SK-N-SH treated with all-trans-retinoic acid at 6 μM for 48 hours (cell line): ENCODE measurements at regions not wholly inside any gene's neighbourhood (a gene's known extent, or its start where the extent isn't known, plus 50 kb on each side); places are given as distances from the start of the nearest gene placed in this dataset.

Source experiments
- ATAC-seq: fragments of 200-7000 bp; cut with Tn5 transposase; 3 replicates; pipeline ENCODE4 v1.9.1; 2020; ENCODE audit warnings: mild to moderate bottlenecking, moderate library complexity
- ARNTL ChIP-seq: fragments of 450-650 bp; formaldehyde crosslinking; IDR thresholded peaks from 2 replicates; pipeline ENCODE4 v1.5.0; 2020; ENCODE audit warnings: low read depth, mild to moderate bottlenecking, moderate library complexity, borderline replicate concordance
- BACH2 ChIP-seq: fragments of 250-450 bp; sonication (Bioruptor Pico); IDR thresholded peaks from 2 replicates; pipeline ENCODE4 v1.9.0; 2021; ENCODE audit warnings: mild to moderate bottlenecking, borderline replicate concordance
- CSDC2 ChIP-seq: fragments of 250-450 bp; sonication (Bioruptor Pico); IDR thresholded peaks from 2 replicates; pipeline ENCODE4 v1.5.0; 2020; ENCODE audit warnings: mild to moderate bottlenecking, moderate library complexity
- ESRRG ChIP-seq: fragments of 250-450 bp; sonication (Bioruptor Pico); IDR thresholded peaks from 2 replicates; pipeline ENCODE4 v1.6.1; 2021; ENCODE audit warnings: mild to moderate bottlenecking
- GLIS3 ChIP-seq: fragments of 250-450 bp; sonication (Bioruptor Pico); IDR thresholded peaks from 2 replicates; pipeline ENCODE4 v1.5.0; 2020; ENCODE audit warnings: mild to moderate bottlenecking, moderate library complexity
- ISL1 ChIP-seq: fragments of 250-450 bp; sonication (Bioruptor Pico); IDR thresholded peaks from 2 replicates; pipeline ENCODE4 v2.1.2; 2022; ENCODE audit warnings: mild to moderate bottlenecking, moderate library complexity
- OSR1 ChIP-seq: fragments of 250-450 bp; sonication (Bioruptor Pico); IDR thresholded peaks from 2 replicates; pipeline ENCODE4 v1.8.0; 2022; ENCODE audit warnings: moderate library complexity, mild to moderate bottlenecking, inconsistent platforms
- PPARA ChIP-seq: fragments of 250-450 bp; sonication (Bioruptor Pico); IDR thresholded peaks from 2 replicates; pipeline ENCODE4 v1.5.0; 2020; ENCODE audit warnings: mild to moderate bottlenecking, borderline replicate concordance
- RARB ChIP-seq: fragments of 250-450 bp; sonication (Bioruptor Pico); IDR thresholded peaks from 2 replicates; pipeline ENCODE4 v1.8.0; 2021; ENCODE audit warnings: mild to moderate bottlenecking, moderate library complexity
- SNAI2 ChIP-seq: fragments of 250-450 bp; sonication (Bioruptor Pico); IDR thresholded peaks from 2 replicates; pipeline ENCODE4 v1.5.0; 2020; ENCODE audit warnings: mild to moderate bottlenecking, moderate library complexity
- TCF4 ChIP-seq: fragments of 250-450 bp; sonication (Bioruptor Pico); IDR thresholded peaks from 2 replicates; pipeline ENCODE4 v1.8.0; 2021; ENCODE audit warnings: mild to moderate bottlenecking, moderate library complexity, borderline replicate concordance
- TOX ChIP-seq: fragments of 250-450 bp; sonication (Bioruptor Pico); IDR thresholded peaks from 2 replicates; pipeline ENCODE4 v1.8.0; 2021; ENCODE audit warnings: mild to moderate bottlenecking, moderate library complexity, borderline replicate concordance
- ZC3H10 ChIP-seq: fragments of 250-450 bp; sonication (Bioruptor Pico); IDR thresholded peaks from 2 replicates; pipeline ENCODE4 v1.5.1; 2021; ENCODE audit warnings: mild to moderate bottlenecking, moderate library complexity
- ZFP30 ChIP-seq: fragments of 450-650 bp; formaldehyde crosslinking; IDR thresholded peaks from 2 replicates; pipeline ENCODE4 v1.5.0; 2022; ENCODE audit warnings: mild to moderate bottlenecking, moderate library complexity
- ZNF565 ChIP-seq: fragments of 450-650 bp; formaldehyde crosslinking; conservative IDR thresholded peaks from 2 replicates; pipeline ENCODE4 v1.5.0; 2020; ENCODE audit warnings: low read depth, mild to moderate bottlenecking, moderate library complexity
- ZNF70 ChIP-seq: fragments of 450-650 bp; formaldehyde crosslinking; IDR thresholded peaks from 2 replicates; pipeline ENCODE4 v1.5.0; 2020; ENCODE audit warnings: mild to moderate bottlenecking, moderate library complexity
- ZNF8 ChIP-seq: fragments of 450-650 bp; formaldehyde crosslinking; IDR thresholded peaks from 2 replicates; pipeline ENCODE4 v1.5.0; 2020; ENCODE audit warnings: mild to moderate bottlenecking, moderate library complexity
- TF ChIP-seq, protein P1 (sequence below): fragments of 250-450 bp; sonication (Bioruptor Pico); IDR thresholded peaks from 2 replicates; pipeline ENCODE4 v1.5.1; 2021; ENCODE audit warnings: mild to moderate bottlenecking, moderate library complexity
- TF ChIP-seq, protein P2 (sequence below): fragments of 250-450 bp; sonication (Bioruptor Pico); IDR thresholded peaks from 2 replicates; pipeline ENCODE4 v1.8.0; 2020; ENCODE audit warnings: mild to moderate bottlenecking, moderate library complexity, borderline replicate concordance
- TF ChIP-seq, protein P3 (sequence below): fragments of 250-450 bp; sonication (Bioruptor Pico); IDR thresholded peaks from 2 replicates; pipeline ENCODE4 v1.5.1; 2020; ENCODE audit warnings: low read depth, mild to moderate bottlenecking, moderate library complexity
- TF ChIP-seq, protein P4 (sequence below): fragments of 250-450 bp; sonication (Bioruptor Pico); IDR thresholded peaks from 2 replicates; pipeline ENCODE4 v1.8.0; 2021; ENCODE audit warnings: low read depth, mild to moderate bottlenecking, moderate library complexity, borderline replicate concordance
- TF ChIP-seq, protein P5 (sequence below): fragments of 250-450 bp; sonication (Bioruptor Pico); IDR thresholded peaks from 2 replicates; pipeline ENCODE4 v1.5.0; 2020; ENCODE audit warnings: mild to moderate bottlenecking, moderate library complexity

- no peak for ATAC-seq
- TF ChIP-seq, protein P1, sequence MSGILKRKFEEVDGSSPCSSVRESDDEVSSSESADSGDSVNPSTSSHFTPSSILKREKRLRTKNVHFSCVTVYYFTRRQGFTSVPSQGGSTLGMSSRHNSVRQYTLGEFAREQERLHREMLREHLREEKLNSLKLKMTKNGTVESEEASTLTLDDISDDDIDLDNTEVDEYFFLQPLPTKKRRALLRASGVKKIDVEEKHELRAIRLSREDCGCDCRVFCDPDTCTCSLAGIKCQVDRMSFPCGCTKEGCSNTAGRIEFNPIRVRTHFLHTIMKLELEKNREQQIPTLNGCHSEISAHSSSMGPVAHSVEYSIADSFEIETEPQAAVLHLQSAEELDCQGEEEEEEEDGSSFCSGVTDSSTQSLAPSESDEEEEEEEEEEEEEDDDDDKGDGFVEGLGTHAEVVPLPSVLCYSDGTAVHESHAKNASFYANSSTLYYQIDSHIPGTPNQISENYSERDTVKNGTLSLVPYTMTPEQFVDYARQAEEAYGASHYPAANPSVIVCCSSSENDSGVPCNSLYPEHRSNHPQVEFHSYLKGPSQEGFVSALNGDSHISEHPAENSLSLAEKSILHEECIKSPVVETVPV = no peak
- TF ChIP-seq, protein P2, sequence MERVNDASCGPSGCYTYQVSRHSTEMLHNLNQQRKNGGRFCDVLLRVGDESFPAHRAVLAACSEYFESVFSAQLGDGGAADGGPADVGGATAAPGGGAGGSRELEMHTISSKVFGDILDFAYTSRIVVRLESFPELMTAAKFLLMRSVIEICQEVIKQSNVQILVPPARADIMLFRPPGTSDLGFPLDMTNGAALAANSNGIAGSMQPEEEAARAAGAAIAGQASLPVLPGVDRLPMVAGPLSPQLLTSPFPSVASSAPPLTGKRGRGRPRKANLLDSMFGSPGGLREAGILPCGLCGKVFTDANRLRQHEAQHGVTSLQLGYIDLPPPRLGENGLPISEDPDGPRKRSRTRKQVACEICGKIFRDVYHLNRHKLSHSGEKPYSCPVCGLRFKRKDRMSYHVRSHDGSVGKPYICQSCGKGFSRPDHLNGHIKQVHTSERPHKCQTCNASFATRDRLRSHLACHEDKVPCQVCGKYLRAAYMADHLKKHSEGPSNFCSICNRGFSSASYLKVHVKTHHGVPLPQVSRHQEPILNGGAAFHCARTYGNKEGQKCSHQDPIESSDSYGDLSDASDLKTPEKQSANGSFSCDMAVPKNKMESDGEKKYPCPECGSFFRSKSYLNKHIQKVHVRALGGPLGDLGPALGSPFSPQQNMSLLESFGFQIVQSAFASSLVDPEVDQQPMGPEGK (CRISPR knock-in tag) = no peak
- TF ChIP-seq RARB = no peak
- no peak for TF ChIP-seq ZC3H10 (CRISPR knock-in tag)
- TF ChIP-seq TOX = no peak
- TF ChIP-seq ZNF565 (CRISPR knock-in tag) = no peak
- no peak for TF ChIP-seq ZNF8 (CRISPR knock-in tag)
- TF ChIP-seq, protein P3, sequence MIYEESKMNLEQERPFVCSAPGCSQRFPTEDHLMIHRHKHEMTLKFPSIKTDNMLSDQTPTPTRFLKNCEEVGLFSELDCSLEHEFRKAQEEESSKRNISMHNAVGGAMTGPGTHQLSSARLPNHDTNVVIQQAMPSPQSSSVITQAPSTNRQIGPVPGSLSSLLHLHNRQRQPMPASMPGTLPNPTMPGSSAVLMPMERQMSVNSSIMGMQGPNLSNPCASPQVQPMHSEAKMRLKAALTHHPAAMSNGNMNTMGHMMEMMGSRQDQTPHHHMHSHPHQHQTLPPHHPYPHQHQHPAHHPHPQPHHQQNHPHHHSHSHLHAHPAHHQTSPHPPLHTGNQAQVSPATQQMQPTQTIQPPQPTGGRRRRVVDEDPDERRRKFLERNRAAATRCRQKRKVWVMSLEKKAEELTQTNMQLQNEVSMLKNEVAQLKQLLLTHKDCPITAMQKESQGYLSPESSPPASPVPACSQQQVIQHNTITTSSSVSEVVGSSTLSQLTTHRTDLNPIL (CRISPR knock-in tag) = no peak
- no peak for TF ChIP-seq ARNTL (CRISPR knock-in tag)
- no peak for TF ChIP-seq TCF4 (CRISPR knock-in tag)
- TF ChIP-seq PPARA = no peak
- no peak for TF ChIP-seq ISL1 (CRISPR knock-in tag)
- no peak for TF ChIP-seq ESRRG (CRISPR knock-in tag)
- TF ChIP-seq OSR1 (CRISPR knock-in tag) = no peak
- no peak for TF ChIP-seq GLIS3 (CRISPR knock-in tag)
- TF ChIP-seq, protein P4, sequence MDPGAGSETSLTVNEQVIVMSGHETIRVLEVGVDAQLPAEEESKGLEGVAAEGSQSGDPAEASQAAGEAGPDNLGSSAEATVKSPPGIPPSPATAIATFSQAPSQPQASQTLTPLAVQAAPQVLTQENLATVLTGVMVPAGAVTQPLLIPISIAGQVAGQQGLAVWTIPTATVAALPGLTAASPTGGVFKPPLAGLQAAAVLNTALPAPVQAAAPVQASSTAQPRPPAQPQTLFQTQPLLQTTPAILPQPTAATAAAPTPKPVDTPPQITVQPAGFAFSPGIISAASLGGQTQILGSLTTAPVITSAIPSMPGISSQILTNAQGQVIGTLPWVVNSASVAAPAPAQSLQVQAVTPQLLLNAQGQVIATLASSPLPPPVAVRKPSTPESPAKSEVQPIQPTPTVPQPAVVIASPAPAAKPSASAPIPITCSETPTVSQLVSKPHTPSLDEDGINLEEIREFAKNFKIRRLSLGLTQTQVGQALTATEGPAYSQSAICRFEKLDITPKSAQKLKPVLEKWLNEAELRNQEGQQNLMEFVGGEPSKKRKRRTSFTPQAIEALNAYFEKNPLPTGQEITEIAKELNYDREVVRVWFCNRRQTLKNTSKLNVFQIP (CRISPR knock-in tag) = no peak
- TF ChIP-seq ZFP30 (CRISPR knock-in tag) = no peak
- TF ChIP-seq BACH2 (CRISPR knock-in tag) = no peak
- TF ChIP-seq, all 23 proteins: peak for 0
Observed at GRCh38 chr3:28799084-28799483, 450.5 kb upstream of the AZI2 start.

DNA sequence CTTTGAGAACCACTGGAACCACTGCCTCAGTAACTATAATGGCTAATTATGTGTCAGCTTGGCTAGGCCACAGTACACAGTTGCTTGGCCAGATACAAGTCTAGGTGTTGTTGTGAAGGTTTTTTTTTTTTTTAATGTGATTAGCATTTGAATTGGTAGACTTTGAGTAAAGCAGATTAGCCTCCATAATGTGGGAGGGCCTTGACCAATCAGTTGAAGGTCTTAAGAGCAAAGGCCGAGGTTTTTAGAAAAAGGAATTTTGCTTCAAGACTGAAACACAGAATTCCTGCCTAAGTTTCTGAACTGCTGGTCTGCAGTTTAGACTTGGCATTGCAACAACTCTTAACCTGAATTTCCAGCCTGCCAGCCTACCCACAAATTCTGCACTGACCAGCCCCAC lies 451.6 kb upstream of the AZI2 start:
- TF ChIP-seq, protein P2 (CRISPR knock-in tag) = no peak
- no peak for TF ChIP-seq ZFP30 (CRISPR knock-in tag)
- TF ChIP-seq ISL1 (CRISPR knock-in tag) = no peak
- TF ChIP-seq ZNF70 = no peak
- no peak for TF ChIP-seq TCF4 (CRISPR knock-in tag)
- no peak for TF ChIP-seq CSDC2 (CRISPR knock-in tag)
- TF ChIP-seq SNAI2 (CRISPR knock-in tag) = no peak
- no peak for TF ChIP-seq TOX
- ATAC-seq = no peak

DNA sequence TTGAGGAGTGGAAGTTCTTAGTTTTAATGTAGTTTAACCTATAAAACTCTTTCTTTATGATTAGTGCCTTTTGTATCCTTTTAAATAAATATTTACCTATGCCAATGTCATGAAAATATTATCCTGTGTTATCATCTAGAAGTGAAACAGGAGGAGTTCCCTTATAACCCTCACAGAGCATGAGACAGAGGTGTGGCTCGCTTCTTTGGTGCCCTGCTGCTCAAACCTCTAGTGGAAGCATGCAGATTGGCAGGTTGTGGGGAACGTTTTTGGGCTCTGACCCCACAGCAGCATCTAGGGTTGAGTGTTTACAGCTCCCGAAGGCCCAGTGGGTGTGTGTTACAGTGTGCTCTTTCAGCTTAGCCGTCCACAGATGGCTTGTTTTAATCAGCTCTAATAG lies 459.4 kb upstream of the AZI2 start:
- TF ChIP-seq ARNTL (CRISPR knock-in tag) (no peak), CSDC2 (CRISPR knock-in tag) (no peak), GLIS3 (CRISPR knock-in tag) (no peak)
- TF ChIP-seq, all 23 proteins: peak for 0
- no peak for ATAC-seq

GRCh38 chr3:28816017-28816416 lies 464.9 kb upstream of the RBMS3 start:
- ATAC-seq = no peak
- TF ChIP-seq TOX = no peak
- TF ChIP-seq, protein P5, sequence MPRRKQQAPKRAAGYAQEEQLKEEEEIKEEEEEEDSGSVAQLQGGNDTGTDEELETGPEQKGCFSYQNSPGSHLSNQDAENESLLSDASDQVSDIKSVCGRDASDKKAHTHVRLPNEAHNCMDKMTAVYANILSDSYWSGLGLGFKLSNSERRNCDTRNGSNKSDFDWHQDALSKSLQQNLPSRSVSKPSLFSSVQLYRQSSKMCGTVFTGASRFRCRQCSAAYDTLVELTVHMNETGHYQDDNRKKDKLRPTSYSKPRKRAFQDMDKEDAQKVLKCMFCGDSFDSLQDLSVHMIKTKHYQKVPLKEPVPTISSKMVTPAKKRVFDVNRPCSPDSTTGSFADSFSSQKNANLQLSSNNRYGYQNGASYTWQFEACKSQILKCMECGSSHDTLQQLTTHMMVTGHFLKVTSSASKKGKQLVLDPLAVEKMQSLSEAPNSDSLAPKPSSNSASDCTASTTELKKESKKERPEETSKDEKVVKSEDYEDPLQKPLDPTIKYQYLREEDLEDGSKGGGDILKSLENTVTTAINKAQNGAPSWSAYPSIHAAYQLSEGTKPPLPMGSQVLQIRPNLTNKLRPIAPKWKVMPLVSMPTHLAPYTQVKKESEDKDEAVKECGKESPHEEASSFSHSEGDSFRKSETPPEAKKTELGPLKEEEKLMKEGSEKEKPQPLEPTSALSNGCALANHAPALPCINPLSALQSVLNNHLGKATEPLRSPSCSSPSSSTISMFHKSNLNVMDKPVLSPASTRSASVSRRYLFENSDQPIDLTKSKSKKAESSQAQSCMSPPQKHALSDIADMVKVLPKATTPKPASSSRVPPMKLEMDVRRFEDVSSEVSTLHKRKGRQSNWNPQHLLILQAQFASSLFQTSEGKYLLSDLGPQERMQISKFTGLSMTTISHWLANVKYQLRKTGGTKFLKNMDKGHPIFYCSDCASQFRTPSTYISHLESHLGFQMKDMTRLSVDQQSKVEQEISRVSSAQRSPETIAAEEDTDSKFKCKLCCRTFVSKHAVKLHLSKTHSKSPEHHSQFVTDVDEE (CRISPR knock-in tag) = no peak
